Kidney (tissue), 13 donors: ENCODE measurements at regions not wholly inside any gene's neighbourhood (a gene's known extent, or its start where the extent isn't known, plus 50 kb on each side); places are given as distances from the start of the nearest gene placed in this dataset.

Experiments used
- DNase-seq, 5 donors: peaks; one replicate each; pipeline ENCODE4 v3.0.0-alpha.2; 2013 to 2020
- FAIRE-seq: peaks from 2 replicates; lab custom pipeline; 2012; peaks lifted over from hg19 to GRCh38; lab: Jason Lieb, UNC
- H3K27ac ChIP-seq, 2 donors: one replicate each; pipeline ENCODE4 v1.7.0; 2013; ENCODE audit warnings: low read depth in 2 of 2, low read length in 2 of 2, inconsistent platforms in 1 of 2
- H3K27me3 ChIP-seq: one replicate; pipeline ENCODE4 v1.7.1; 2013; ENCODE audit warnings: low read length, inconsistent platforms; ENCODE audit not compliant: control insufficient read depth, insufficient read depth
- H3K36me3 ChIP-seq, 3 donors: one replicate each; pipeline versions ENCODE4 v1.7.0 to v1.7.1; 2013; ENCODE audit warnings: low read length in 3 of 3, control low read depth in 1 of 3, inconsistent platforms in 1 of 3; ENCODE audit not compliant: insufficient read depth in 3 of 3, control insufficient read depth in 2 of 3
- H3K4me1 ChIP-seq, 3 donors: one replicate each; pipeline versions ENCODE4 v1.7.0 to v1.7.1; 2013; ENCODE audit warnings: low read length in 3 of 3, inconsistent platforms in 1 of 3, low read depth in 1 of 3; ENCODE audit not compliant: control insufficient read depth in 2 of 3, insufficient read depth in 2 of 3
- H3K4me3 ChIP-seq, 3 donors: one replicate each; pipeline versions ENCODE4 v1.7.0 to v1.8.1; 2013; ENCODE audit warnings: low read length in 3 of 3, control low read depth in 1 of 3, inconsistent platforms in 1 of 3
- H3K9ac ChIP-seq, 3 donors: one replicate each; pipeline versions ENCODE4 v1.7.0 to v1.7.1; 2013; ENCODE audit warnings: low read length in 3 of 3, control low read depth in 1 of 3, inconsistent platforms in 1 of 3
- H3K9me3 ChIP-seq, 3 donors: one replicate each; pipeline versions ENCODE4 v1.7.0 to v1.7.1; 2013; ENCODE audit warnings: low read length in 3 of 3, control low read depth in 1 of 3, inconsistent platforms in 1 of 3; ENCODE audit not compliant: control insufficient read depth in 2 of 3, insufficient read depth in 1 of 3
- CTCF ChIP-seq: IDR thresholded peaks from 3 replicates; pipeline ENCODE4 v1.5.1; 2012; ENCODE audit warnings: mild to moderate bottlenecking, moderate library complexity, borderline replicate concordance; ENCODE audit not compliant: insufficient read depth; ENCODE audit errors: extremely low read depth
- intact Hi-C: fragments of 100-400 bp; cut with DNase I; formaldehyde crosslinking; loops from one replicate; pipeline ENCODE4 v1.11.1; 2022
- donor health status: control.
- donor health status: control.
- donor health status: control.
- donor health status: control.
- donor health status: control.
- donor health status: DM: yes; HTN: yes; CAD: no.
- donor health status: Normal renal cell carcinoma (clear cell type).

- H3K36me3 ChIP-seq, result no peaks in the 10 kb centered on the region
- FAIRE-seq (no peak), DNase-seq (peak in 2 of 5 donors; percentile 37 to 61)
- TF ChIP-seq CTCF, result no peak
- intact Hi-C loops, result no loop called here
- H3K4me1 ChIP-seq, result no peaks in the 10 kb centered on the region
- no peaks in the 10 kb centered on the region for H3K9me3 ChIP-seq
- no peak overlapping the region for H3K9ac ChIP-seq
- no peaks in the 10 kb centered on the region for H3K27me3 ChIP-seq
- no peak overlapping the region for H3K27ac ChIP-seq
- no peak overlapping the region for H3K4me3 ChIP-seq
Observed at GRCh38 chr3:145219355-145220235, 941.4 kb downstream of the PLOD2 start.

- H3K9ac ChIP-seq, result no peak overlapping the region
- H3K27ac ChIP-seq, result no peak overlapping the region
- TF ChIP-seq CTCF, result no peak
- H3K36me3 ChIP-seq, result no peaks in the 10 kb centered on the region
- H3K27me3 ChIP-seq, result no peaks in the 10 kb centered on the region
- no peak overlapping the region for H3K4me3 ChIP-seq
- no peaks in the 10 kb centered on the region for H3K4me1 ChIP-seq
- H3K9me3 ChIP-seq, result no peaks in the 10 kb centered on the region
- DNase-seq (no peak), FAIRE-seq (no peak)
- intact Hi-C loops, result no loop called here
Observed at GRCh38 chr3:145224886-145225285, 936.1 kb downstream of the PLOD2 start.

GRCh38 chr3:145243875-145244274 lies 917.1 kb downstream of the PLOD2 start:
- Histone ChIP-seq H3K9me3 (peaks cover 0 to 10% (median 1%) of the 10 kb centered on the region in 3 donors), H3K36me3 (no peaks in the 10 kb centered on the region), H3K9ac (no peak overlapping the region), H3K4me1 (no peaks in the 10 kb centered on the region), H3K4me3 (no peak overlapping the region), H3K27me3 (no peaks in the 10 kb centered on the region), H3K27ac (no peak overlapping the region)
- no peak for FAIRE-seq
- no peak for TF ChIP-seq CTCF
- DNase-seq, result no peak
- intact Hi-C loops, result no loop called here
